HG03469 (cell line): ENCODE measurements at regions not wholly inside any gene's neighbourhood (a gene's known extent, or its start where the extent isn't known, plus 50 kb on each side); places are given as distances from the start of the nearest gene placed in this dataset.

Source experiments
- ATAC-seq: cut with Tn5 transposase; IDR thresholded peaks from one replicate; pipeline ENCODE4 v1.9.1; 2021; ENCODE audit warnings: mild to moderate bottlenecking, moderate library complexity, moderate number of reproducible peaks; ENCODE audit not compliant: unreplicated experiment

DNA sequence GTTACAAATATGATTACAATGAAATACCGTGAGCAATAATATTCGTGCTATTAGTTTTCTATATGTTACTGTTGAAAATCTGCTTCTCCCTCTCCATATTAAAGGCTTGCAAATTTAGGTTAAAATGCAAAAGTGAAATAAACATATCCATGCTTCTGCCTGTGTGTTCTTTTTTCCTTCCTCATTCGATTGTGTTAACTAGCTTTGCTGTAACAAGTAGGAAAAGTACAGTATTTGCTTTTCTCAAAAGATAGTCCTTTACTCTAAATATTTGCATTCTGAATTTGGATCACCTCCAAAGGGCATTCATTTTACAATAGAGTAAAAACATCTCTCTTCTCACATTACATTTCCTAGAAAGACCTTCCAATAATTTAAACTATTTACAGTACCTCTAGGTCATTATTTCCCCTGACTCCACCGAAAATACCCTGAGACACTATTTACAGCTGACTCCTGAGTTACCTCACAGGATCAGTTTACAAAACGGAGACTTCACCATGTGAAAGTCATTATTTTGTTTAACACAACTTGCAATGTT lies 835.0 kb upstream of the FANCL start:
- no peak for ATAC-seq

DNA sequence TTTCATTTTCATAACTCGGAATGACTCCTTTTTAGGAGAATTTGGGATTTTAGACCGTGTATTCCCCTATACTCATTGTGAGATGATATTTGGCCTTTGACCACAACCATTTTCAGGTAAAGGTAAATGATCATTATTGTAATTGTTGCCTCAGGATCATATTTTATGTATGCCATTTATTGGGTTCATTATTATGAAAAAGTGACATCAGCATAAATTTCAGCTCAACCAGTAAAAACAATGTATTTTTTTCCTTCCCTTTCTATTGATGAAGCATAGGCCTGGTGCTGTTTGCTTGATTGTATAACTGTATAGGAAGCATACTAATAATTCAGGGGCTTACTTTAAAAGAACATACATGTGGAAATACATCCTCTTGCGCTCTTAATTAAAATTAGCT lies 832.9 kb upstream of the FANCL start:
- ATAC-seq, result no peak

DNA sequence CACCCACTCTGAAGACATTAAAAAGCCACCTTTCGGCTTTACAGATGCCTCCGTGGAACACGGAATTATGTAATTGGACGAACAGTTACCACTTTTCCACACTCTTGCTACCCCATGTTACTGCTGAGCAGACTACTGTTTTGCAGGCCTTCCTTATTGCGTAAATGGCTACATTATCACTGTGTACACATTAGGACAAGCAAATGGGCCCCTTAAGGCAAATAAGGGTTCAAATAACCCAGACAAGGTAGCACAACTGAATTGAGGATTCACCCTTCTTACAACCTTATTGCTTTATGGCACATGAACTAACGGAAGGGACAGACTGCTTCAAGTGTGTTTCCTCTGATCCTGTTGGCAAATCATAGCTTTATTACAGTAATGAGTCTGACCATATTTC lies 832.2 kb upstream of the FANCL start:
- no peak for ATAC-seq

DNA sequence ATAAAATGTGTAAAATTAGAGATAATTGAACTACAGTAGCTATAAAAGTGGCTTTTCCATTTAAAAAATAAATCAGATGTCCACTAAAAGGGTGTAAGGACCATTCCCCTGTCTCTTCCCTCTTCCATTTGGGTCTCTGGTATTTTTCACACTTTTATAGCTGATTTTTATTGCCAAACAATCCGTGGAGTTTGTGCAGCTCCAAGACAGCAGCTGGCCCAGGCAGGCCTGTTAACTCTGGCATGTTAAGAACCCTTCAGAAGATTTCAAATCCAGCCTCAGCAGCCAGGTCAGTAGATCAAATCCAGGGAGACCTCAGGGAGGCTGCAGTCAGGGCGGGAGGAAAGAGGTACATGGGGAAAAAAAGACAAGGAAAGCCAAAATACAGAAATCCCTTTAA lies 827.1 kb upstream of the FANCL start:
- ATAC-seq, result no peak

- ATAC-seq, result no peak
Measured at GRCh38 chr2:59066787-59067399, 825.8 kb upstream of the FANCL start.

DNA sequence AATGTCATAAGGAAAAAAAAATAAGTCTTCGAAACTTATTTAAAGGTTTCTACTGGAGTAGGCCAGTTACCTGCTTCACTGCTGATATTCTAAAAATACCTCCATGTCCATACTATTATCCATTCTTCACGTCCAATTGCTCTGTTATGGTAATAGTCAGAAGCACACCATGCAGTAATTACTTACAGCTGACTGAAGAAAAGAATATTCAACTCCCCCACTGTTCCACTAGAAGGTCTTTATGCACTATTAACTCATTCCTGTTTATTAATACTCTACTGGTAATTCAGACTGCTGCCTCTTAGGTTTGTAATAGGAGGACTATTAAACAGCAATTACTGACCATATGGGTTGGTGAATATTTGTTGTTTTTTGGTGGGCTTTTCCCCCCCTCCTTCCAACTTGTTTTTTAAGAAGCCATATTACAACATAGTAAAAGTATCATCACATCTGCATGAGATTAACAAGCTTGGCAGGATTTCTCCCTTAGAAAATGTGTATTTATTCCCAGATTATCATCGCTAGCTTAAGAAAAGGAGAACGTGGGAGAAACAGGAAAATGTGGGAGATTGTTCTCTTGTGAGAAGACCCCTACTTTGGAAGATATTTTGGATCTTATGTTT lies 806.4 kb upstream of the FANCL start:
- no peak for ATAC-seq

DNA sequence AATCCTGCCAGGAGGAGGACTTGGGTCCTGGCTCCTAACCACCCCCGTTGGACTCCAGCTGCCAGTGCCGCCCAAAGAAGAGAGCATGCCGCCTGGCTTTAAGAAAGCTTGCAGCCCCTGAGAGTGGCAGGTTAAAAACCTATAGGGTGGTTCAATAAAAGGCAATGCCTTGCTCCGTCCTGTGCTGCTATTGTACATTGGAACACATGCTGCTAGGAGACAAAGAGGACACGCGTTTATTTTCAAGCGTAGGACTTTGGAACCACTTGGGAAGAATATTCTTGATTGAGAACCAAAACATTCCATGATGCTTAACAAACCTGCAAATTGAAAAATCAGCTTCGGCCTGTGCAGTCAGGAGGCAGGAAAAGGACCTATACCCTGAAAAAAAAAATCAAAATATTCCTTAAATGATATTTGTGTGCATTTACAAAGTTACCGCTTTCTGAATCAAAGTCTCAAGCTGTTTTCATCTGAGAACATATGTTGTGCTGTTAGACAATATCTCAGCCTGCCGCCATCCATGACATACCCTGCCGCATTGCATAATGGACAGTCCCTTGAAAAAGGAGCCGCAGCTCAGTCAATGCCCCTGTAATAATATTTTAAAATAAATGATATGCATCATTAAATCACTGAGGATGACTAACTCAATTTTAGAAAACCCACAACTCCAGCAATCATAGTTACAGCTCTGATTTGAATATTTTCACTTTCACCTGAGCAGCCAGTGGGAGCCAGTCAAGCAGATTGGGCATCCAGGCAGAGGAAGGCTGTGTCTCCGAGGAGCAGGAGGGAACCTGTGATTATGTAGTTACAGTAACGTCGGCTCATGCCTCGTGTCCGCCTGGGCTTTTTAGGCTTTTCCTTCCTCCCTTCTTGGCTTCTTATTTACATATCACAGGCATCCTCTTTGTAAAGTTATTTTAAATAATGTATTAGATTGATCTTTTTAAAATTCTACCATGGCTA lies 805.6 kb upstream of the FANCL start:
- no peak for ATAC-seq

- ATAC-seq, result no peak
Measured at GRCh38 chr2:59044736-59045135, 803.6 kb upstream of the FANCL start.

DNA sequence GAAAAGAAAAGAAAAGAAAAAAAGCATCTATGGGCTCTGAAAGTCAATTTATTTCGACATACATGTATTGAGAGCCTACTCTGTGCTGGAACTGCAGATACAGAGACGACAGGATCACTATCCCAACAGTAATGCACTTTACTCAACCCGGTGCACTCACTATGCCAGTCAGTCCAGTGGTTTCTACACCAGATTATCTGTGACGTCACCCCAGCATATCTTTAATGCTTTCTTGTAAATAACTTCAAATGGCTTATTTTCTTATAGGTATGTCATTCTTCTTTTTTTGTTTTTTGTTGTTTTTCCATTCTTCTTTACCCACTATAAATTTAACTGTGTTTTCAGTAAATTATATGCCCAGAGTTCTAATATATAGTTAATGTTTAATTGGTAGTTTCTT lies 800.0 kb upstream of the FANCL start:
- ATAC-seq, result no peak

GRCh38 chr2:59034837-59035236 lies 793.7 kb upstream of the FANCL start:
- no peak for ATAC-seq

DNA sequence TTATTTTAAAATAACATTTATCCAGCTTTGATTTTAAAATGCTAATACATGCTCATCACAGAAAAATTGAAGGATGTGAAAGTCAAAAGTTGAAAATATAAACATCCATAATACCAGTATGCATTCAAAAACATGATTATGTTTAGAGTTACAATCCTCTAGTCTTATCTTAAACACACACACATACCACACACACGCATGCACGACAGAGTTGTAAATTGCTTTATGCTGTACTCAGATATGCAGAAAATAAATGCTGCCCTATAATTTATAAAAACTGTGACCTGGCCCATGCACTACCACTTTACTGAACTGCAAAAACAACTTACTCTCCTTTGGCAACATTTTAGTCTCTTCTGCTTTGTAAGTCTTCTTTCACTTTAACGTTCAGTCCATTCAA lies 793.0 kb upstream of the FANCL start:
- ATAC-seq, result no peak

GRCh38 chr2:59033661-59034060 lies 792.5 kb upstream of the FANCL start:
- no peak for ATAC-seq

DNA sequence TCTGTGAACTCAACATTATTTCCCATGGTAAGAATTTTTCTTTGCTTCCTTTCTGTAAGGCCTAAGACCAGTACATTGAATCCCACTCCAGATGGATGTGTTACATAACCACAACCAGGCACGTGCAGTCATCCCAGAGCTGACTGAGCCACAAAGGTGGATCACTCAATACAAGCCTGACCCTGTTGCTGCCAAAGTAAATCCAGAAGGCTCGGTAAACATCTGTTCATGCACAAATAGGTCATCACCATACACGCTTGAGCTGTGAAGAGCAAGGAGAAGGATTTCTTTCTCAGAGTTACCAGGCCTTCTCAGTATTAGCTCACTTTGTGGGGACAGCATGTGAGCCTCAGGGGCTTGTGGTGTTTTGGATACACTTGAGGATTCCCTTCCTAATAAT lies 791.4 kb upstream of the FANCL start:
- no peak for ATAC-seq

DNA sequence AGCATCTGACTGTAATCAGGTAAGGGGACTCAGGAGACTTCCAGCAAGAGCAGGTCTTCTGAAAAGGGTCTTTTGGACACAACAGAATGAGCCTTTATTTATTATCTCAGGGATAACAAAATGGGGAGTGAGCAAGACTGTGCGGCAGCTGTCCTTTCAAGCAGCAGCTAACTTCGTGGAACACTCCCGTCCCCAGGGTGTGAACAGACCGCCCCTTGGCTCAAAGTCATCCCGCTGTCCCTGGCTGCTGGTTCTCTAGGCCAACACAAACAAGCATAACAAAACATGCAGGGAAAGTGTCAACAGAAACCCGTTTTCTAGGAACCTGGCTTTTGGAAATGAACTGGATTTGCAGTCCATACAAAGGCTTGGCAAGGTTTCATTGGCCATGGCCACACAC lies 787.9 kb upstream of the FANCL start:
- no peak for ATAC-seq

DNA sequence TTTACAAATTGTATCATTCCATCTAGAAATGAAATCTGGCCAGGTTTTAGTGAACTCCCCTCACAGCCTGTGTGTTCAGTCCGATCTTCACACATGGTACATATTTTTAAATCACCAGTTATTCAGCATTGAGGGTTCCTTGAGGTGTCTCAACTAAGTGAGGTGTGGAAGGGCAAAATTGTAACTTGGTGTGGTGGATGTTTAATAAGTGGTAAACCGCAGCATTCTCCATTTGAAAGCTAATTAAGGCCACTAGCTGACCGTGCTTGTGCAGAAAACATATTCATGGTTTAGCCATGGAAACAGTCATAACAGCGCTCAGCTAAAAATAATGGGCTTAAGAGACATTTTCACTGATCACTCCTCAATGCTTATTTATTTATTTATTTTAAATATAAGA lies 786.2 kb upstream of the FANCL start:
- no peak for ATAC-seq

DNA sequence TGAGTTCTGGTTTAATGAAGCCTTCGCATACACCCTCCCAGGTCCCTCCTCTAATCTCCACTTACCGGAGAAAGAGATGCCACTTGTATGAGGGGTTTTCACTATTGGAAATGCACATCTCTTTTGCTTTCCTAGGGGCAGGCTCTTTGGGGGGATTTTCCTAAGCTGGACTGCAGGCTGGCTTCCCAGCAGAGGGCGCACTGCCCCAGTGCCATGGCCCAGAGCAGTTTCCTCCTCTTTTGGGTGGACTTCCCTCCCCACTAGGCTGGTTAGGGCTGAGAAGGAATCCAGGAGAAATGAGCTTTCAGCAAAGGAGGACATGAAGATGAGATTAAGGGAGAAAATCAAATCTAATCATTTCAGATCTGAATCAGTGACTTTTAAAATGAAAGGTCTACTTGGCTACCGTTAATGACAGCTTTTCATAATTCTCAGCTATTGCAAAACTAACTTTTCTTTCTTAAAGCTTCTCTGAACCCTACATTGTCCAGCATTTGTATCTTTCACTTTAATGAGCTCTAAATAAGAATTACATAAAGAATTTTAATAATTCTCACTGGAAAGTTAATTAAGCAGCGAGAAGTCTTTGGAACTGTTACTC lies 784.1 kb upstream of the FANCL start:
- no peak for ATAC-seq

DNA sequence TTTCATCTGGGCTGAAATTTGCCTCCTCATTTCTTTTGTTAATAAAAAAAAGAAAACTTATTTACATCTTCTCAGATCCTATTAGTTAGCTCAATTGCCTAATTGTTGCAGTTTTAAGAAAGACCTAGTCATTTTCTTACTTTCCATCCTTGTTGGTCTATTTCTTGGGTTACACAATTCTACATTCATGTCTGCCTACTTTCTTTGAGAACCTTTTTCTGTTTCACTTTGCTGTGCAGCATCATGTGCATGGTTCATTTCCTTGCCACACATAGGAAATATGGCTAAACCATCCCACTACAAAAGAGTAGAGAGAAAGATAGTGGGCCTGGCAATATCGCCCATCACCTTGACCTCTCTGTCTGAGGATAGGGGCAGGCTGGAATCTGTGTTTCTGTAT lies 780.7 kb upstream of the FANCL start:
- ATAC-seq, result no peak

- no peak for ATAC-seq
Measured at GRCh38 chr2:59019566-59020159, 778.5 kb upstream of the FANCL start.

DNA sequence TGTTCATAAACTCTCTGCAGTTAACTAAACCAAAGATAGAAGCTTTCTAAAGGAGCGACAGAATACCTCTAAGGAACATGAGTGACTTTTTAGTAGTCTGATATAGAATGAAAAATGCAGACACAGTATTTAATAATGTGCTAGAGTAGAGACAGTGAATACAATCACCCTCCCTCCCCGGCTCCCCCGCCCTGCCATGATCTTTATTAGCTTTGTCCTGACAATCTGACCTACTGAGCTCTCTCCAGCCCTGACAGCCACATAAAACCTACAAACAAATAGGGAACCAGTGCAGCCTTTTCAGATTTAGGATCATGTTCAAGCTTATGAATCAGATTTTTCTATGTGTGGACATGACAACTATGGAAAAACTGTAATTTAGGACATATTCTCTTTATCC lies 777.6 kb upstream of the FANCL start:
- no peak for ATAC-seq

GRCh38 chr2:59015027-59015426 lies 773.9 kb upstream of the FANCL start:
- no peak for ATAC-seq

- ATAC-seq, result no peak
Measured at GRCh38 chr2:59012971-59013370, 771.8 kb upstream of the FANCL start.
